K562 (cell line): ENCODE measurements at regions not wholly inside any gene's neighbourhood (a gene's known extent, or its start where the extent isn't known, plus 50 kb on each side); places are given as distances from the start of the nearest gene placed in this dataset.

Experiments used
- CHD1 ChIP-seq: fragments of 200-600 bp; sonication (generic); IDR thresholded peaks from one replicate; pipeline ENCODE4 v1.6.1; 2012; ENCODE audit warnings: mild to moderate bottlenecking, moderate library complexity, low read length, inconsistent platforms
- KLF6 ChIP-seq: fragments of 250-450 bp; sonication (Bioruptor Pico); IDR thresholded peaks from 2 replicates; pipeline ENCODE4 v1.4.0; 2020; ENCODE audit warnings: mild to moderate bottlenecking, moderate library complexity, borderline replicate concordance
- MXD1 ChIP-seq: fragments of 250-450 bp; sonication (Bioruptor Pico); IDR thresholded peaks from 2 replicates; pipeline ENCODE4 v1.8.0; 2021; ENCODE audit warnings: borderline replicate concordance, mild to moderate bottlenecking, moderate library complexity; ENCODE audit not compliant: poor library complexity, severe bottlenecking
- NCOA1 ChIP-seq: fragments of 450-650 bp; IDR thresholded peaks from 2 replicates; pipeline ENCODE4 v1.6.1; 2016; ENCODE audit warnings: low read depth
- NFXL1 ChIP-seq: fragments of 450-650 bp; formaldehyde crosslinking; IDR thresholded peaks from 2 replicates; pipeline ENCODE4 v1.4.0; 2021; ENCODE audit warnings: mild to moderate bottlenecking
- POLR2AphosphoS2 ChIP-seq: IDR thresholded peaks from 2 replicates; pipeline ENCODE4 v1.6.1; 2012; ENCODE audit warnings: low read length, improper control_type of control experiment
- TSC22D4 ChIP-seq: fragments of 450-650 bp; IDR thresholded peaks from 2 replicates; pipeline ENCODE4 v1.6.1; 2016; ENCODE audit warnings: missing genetic modification characterization, missing biosample characterization, control low read depth
- TF ChIP-seq, protein P1 (sequence below), 2 experiments: fragments of 450-650 bp in 1 of 2; sonication (generic) in 1 of 2; formaldehyde crosslinking in 1 of 2; IDR thresholded peaks in 1 of 2; conservative IDR thresholded peaks in 1 of 2; 2 replicates each; pipeline versions ENCODE4 v1.6.1 to v1.8.1; 2016 to 2023; ENCODE audit warnings: mild to moderate bottlenecking in 2 of 2, moderate library complexity in 2 of 2, inconsistent platforms in 1 of 2, missing genetic modification reagents in 1 of 2
- TF ChIP-seq, protein P2 (sequence below), 3 experiments: IDR thresholded peaks in 2 of 3; conservative IDR thresholded peaks in 1 of 3; 2 replicates each; pipeline ENCODE4 v1.5.1; 2011 to 2012; ENCODE audit warnings: low read length in 3 of 3, mild to moderate bottlenecking in 3 of 3, control low read depth in 2 of 3, improper control_type of control experiment in 1 of 3, inconsistent platforms in 1 of 3, low read depth in 1 of 3, mixed read lengths in 1 of 3, moderate library complexity in 1 of 3; ENCODE audit not compliant: insufficient read depth in 2 of 3

DNA sequence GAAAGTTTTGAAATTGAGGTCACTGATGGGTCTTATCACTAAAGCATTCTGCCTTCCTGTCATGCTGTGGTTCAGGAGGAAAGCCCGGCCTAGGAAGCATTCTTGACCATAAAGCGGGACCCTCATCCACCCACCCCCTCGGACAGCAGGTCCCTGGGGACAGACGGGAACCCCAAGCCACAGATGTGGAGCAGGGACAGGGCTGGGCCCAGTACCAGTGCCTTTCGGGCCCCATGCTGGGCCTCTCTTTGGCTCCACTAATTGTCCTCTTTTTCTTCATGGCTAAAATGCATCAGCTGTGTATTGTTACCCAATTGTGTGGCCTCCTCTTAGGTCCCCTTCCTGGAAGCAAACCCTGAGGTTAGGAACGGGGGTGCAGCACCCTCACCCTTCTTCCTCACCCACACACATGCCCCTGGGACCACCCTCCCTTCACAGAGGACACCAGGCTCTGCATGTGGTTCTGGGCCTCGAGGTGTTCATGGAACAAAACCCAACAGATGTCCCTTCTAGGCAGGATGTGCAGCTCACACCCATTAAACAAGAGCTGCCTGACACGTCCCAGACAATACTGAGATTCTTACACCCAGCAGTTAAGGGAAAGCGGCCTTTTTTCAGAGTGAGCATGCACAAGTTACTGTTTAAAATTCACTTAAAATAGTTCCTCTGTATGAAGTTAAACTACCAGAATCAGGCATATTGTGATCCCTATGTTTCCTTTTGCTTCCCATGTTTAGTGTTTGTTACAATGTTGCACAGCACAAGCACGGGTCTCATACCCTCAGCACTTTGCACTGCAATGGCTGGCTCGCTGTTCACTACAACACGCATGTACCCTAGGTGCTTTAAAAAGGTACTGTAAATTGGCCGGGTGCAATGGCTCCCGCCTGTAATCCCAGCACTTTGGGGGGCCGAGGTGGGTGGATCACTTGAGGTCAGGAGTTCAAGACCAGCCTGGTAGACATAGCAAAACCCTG is 807.6 kb downstream of the BRD1 start:
- TF ChIP-seq KLF6 (CRISPR knock-in tag) (no peak), NCOA1 (no peak), MXD1 (CRISPR knock-in tag) (no peak), TSC22D4 (tag) (no peak), CHD1 (no peak), NFXL1 (CRISPR knock-in tag) (no peak), POLR2AphosphoS2 (no peak)
- TF ChIP-seq, protein P1, sequence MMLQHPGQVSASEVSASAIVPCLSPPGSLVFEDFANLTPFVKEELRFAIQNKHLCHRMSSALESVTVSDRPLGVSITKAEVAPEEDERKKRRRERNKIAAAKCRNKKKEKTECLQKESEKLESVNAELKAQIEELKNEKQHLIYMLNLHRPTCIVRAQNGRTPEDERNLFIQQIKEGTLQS (IDR thresholded peaks at IDR 0.05), result no peak
- TF ChIP-seq, protein P1 (CRISPR knock-in tag; conservative IDR thresholded peaks at IDR 0.05), result no peak
- TF ChIP-seq, protein P2, sequence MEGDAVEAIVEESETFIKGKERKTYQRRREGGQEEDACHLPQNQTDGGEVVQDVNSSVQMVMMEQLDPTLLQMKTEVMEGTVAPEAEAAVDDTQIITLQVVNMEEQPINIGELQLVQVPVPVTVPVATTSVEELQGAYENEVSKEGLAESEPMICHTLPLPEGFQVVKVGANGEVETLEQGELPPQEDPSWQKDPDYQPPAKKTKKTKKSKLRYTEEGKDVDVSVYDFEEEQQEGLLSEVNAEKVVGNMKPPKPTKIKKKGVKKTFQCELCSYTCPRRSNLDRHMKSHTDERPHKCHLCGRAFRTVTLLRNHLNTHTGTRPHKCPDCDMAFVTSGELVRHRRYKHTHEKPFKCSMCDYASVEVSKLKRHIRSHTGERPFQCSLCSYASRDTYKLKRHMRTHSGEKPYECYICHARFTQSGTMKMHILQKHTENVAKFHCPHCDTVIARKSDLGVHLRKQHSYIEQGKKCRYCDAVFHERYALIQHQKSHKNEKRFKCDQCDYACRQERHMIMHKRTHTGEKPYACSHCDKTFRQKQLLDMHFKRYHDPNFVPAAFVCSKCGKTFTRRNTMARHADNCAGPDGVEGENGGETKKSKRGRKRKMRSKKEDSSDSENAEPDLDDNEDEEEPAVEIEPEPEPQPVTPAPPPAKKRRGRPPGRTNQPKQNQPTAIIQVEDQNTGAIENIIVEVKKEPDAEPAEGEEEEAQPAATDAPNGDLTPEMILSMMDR (IDR thresholded peaks at IDR 0.05 in 2 of 3, conservative IDR thresholded peaks at IDR 0.05 in 1 of 3; ENCODE audit: insufficient read depth in 2 of 3, low read depth in 1 of 3, low read length in 3 of 3), result no peak
